Eye (tissue), 1 donor: ENCODE measurements at regions not wholly inside any gene's neighbourhood (a gene's known extent, or its start where the extent isn't known, plus 50 kb on each side); places are given as distances from the start of the nearest gene placed in this dataset.

Experiments
- DNase-seq: peaks from one replicate; pipeline ENCODE4 v3.0.0-alpha.2; 2015

- no peak for DNase-seq
These were observed 80.3 kb upstream of the UQCRFS1 start for GRCh38 chr19:29293292-29293691.

GRCh38 chr19:29293736-29294342, 80.9 kb upstream of the UQCRFS1 start:
- no peak for DNase-seq

GRCh38 chr19:29294343-29294811, 81.4 kb upstream of the UQCRFS1 start:
- DNase-seq, result no peak

GRCh38 chr19:29295285-29295684, 82.3 kb upstream of the UQCRFS1 start:
- no peak for DNase-seq

- no peak for DNase-seq
These were observed 84.4 kb upstream of the UQCRFS1 start for GRCh38 chr19:29297381-29297780.

GRCh38 chr19:29299416-29300380, 86.7 kb upstream of the UQCRFS1 start:
- DNase-seq, result no peak

GRCh38 chr19:29302002-29302928, 89.3 kb upstream of the UQCRFS1 start:
- DNase-seq, result no peak

GRCh38 chr19:29303069-29303718, 90.2 kb upstream of the UQCRFS1 start:
- DNase-seq, result no peak

- DNase-seq, result no peak
These were observed 90.8 kb upstream of the UQCRFS1 start for GRCh38 chr19:29303719-29304090.

- no peak for DNase-seq
These were observed 92.3 kb upstream of the UQCRFS1 start for GRCh38 chr19:29305268-29305667.

GRCh38 chr19:29308977-29309590, 96.1 kb upstream of the UQCRFS1 start:
- DNase-seq, result peak; percentile 57

GRCh38 chr19:29309637-29310036, 96.7 kb upstream of the UQCRFS1 start:
- no peak for DNase-seq

- peak; percentile 92 for DNase-seq
These were observed 98.3 kb upstream of the UQCRFS1 start for GRCh38 chr19:29311191-29311790.

- DNase-seq, result peak; percentile 64
These were observed 102.7 kb upstream of the UQCRFS1 start for GRCh38 chr19:29315556-29316190.

- DNase-seq, result no peak
These were observed 105.6 kb upstream of the UQCRFS1 start for GRCh38 chr19:29318581-29318980.

- no peak for DNase-seq
These were observed 107.1 kb upstream of the UQCRFS1 start for GRCh38 chr19:29320086-29320485.

- DNase-seq, result no peak
These were observed 107.7 kb upstream of the UQCRFS1 start for GRCh38 chr19:29320618-29321017.

GRCh38 chr19:29321116-29321515, 108.2 kb upstream of the UQCRFS1 start:
- no peak for DNase-seq

GRCh38 chr19:29323021-29323430, 110.1 kb upstream of the UQCRFS1 start:
- DNase-seq, result no peak

- no peak for DNase-seq
These were observed 110.7 kb upstream of the UQCRFS1 start for GRCh38 chr19:29323440-29324290.
